Endothelial cell of umbilical vein (primary cell): ENCODE measurements at regions not wholly inside any gene's neighbourhood (a gene's known extent, or its start where the extent isn't known, plus 50 kb on each side); places are given as distances from the start of the nearest gene placed in this dataset.

ENCODE experiments used
- BruUV-seq: library from RNA; stranded (reverse); fragments of 400-500 nt; replicated peaks from 2 replicates; lab custom pipeline; 2021; lab: Mats Ljungman, UMichigan
- CTCF ChIA-PET: fragments of 300-600, 350-600 bp; sonication (Branson Sonifier 250); formaldehyde crosslinking; loops from one replicate; lab custom pipeline; 2021; ENCODE audit warnings: antibody characterized with exemption, inconsistent platforms; lab: Charles Lee
- POLR2A ChIA-PET: fragments of 300-600, 350-600 bp; sonication (Branson Sonifier 250); formaldehyde crosslinking; loops from one replicate; lab custom pipeline; 2021; ENCODE audit warnings: antibody characterized with exemption, inconsistent platforms; lab: Charles Lee
- DNase-seq: peaks from one replicate; pipeline ENCODE4 v3.0.0-alpha.2; 2011; ENCODE audit warnings: low read depth, low spot score
- FAIRE-seq: peaks from 2 replicates; lab custom pipeline; 2011; peaks lifted over from hg19 to GRCh38; lab: Jason Lieb, UNC
- H2AFZ ChIP-seq: 2 replicates; pipeline ENCODE4 v1.6.0; 2012; ENCODE audit warnings: low read depth, low read length, control low read depth, inconsistent platforms
- H3K27ac ChIP-seq: 2 replicates; pipeline ENCODE4 v1.5.1; 2011; ENCODE audit warnings: low read depth, mild to moderate bottlenecking, control low read depth, low read length, moderate library complexity; ENCODE audit not compliant: insufficient read depth
- H3K27me3 ChIP-seq, 2 experiments: 2 replicates each; pipeline versions ENCODE4 v1.6.0 to v1.6.1; 2011; ENCODE audit warnings: low read length in 2 of 2, mixed read lengths in 1 of 2; ENCODE audit not compliant: control insufficient read depth in 2 of 2, insufficient read depth in 2 of 2
- H3K36me3 ChIP-seq, 2 experiments: 2 replicates in 1 of 2; 3 replicates in 1 of 2; pipeline ENCODE4 v1.5.1; 2011; ENCODE audit warnings: low read length in 2 of 2, mild to moderate bottlenecking in 1 of 2, moderate library complexity in 1 of 2; ENCODE audit not compliant: control insufficient read depth in 2 of 2, insufficient read depth in 2 of 2; ENCODE audit errors: extremely low read depth in 1 of 2
- H3K4me1 ChIP-seq: 3 replicates; pipeline ENCODE4 v1.5.1; 2011; ENCODE audit warnings: mild to moderate bottlenecking, low read length; ENCODE audit not compliant: control insufficient read depth, insufficient read depth; ENCODE audit errors: extremely low read depth
- H3K4me2 ChIP-seq: 2 replicates; pipeline ENCODE4 v1.6.1; 2011; ENCODE audit warnings: low read length, control low read depth, mixed read lengths; ENCODE audit not compliant: insufficient read depth
- H3K4me3 ChIP-seq, 3 experiments: fragments of 200-600 bp in 1 of 3; sonication (generic), shearing (Covaris generic) in 1 of 3; replicated peaks in 1 of 3; 2 replicates each; pipeline ENCODE4 v1.5.1; 2011 to 2016; ENCODE audit warnings: control low read depth in 3 of 3, low read length in 3 of 3, mild to moderate bottlenecking in 2 of 3, inconsistent platforms in 1 of 3, low read depth in 1 of 3, moderate library complexity in 1 of 3; ENCODE audit not compliant: insufficient read depth in 1 of 3
- H3K79me2 ChIP-seq: 2 replicates; pipeline ENCODE4 v1.6.0; 2012; ENCODE audit warnings: low read length, inconsistent platforms; ENCODE audit not compliant: control insufficient read depth, insufficient read depth
- H3K9ac ChIP-seq: replicated peaks from 2 replicates; pipeline ENCODE3; 2011; ENCODE audit warnings: low read length, control low read depth; ENCODE audit not compliant: insufficient read depth; ENCODE audit errors: extremely low read depth
- H3K9me1 ChIP-seq: replicated peaks from 3 replicates; pipeline ENCODE4 v1.6.0; 2011; ENCODE audit warnings: mild to moderate bottlenecking, low read length; ENCODE audit not compliant: control insufficient read depth, insufficient read depth; ENCODE audit errors: extremely low read depth
- H3K9me3 ChIP-seq: replicated peaks from 2 replicates; pipeline ENCODE4 v1.5.1; 2012; ENCODE audit warnings: low read length, inconsistent platforms; ENCODE audit not compliant: control insufficient read depth, insufficient read depth
- H4K20me1 ChIP-seq: replicated peaks from 2 replicates; pipeline ENCODE3; 2011; ENCODE audit warnings: mild to moderate bottlenecking, low read length; ENCODE audit not compliant: control insufficient read depth, insufficient read depth; ENCODE audit errors: extremely low read depth
- CTCF ChIP-seq, 2 donors: IDR thresholded peaks; 1 replicate in 1 of 2; 2 replicates in 1 of 2; pipeline ENCODE4 v1.5.1; 2011; ENCODE audit warnings: low read length in 2 of 2, mild to moderate bottlenecking in 2 of 2, moderate library complexity in 2 of 2, control low read depth in 1 of 2, inconsistent platforms in 1 of 2, low read depth in 1 of 2; ENCODE audit not compliant: insufficient read depth in 1 of 2; ENCODE audit errors: extremely low read depth in 1 of 2
- EZH2 ChIP-seq: IDR thresholded peaks from 2 replicates; pipeline ENCODE4 v1.6.1; 2012; ENCODE audit warnings: borderline replicate concordance, low read depth, mild to moderate bottlenecking, moderate library complexity, low read length, inconsistent platforms; ENCODE audit not compliant: severe bottlenecking
- FOS ChIP-seq: IDR thresholded peaks from 2 replicates; pipeline ENCODE4 v1.6.1; 2011; ENCODE audit warnings: mild to moderate bottlenecking, low read length, moderate library complexity, borderline replicate concordance; ENCODE audit not compliant: insufficient read depth
- GATA2 ChIP-seq: IDR thresholded peaks from 2 replicates; pipeline ENCODE4 v1.7.0; 2011; ENCODE audit warnings: low read depth, mild to moderate bottlenecking, moderate library complexity, mixed read lengths, low read length; ENCODE audit not compliant: insufficient read length, insufficient read depth
- JUN ChIP-seq: IDR thresholded peaks from 2 replicates; pipeline ENCODE4 v1.6.1; 2011; ENCODE audit warnings: borderline replicate concordance, low read depth; ENCODE audit not compliant: insufficient read length, insufficient read depth
- MAX ChIP-seq: IDR thresholded peaks from 2 replicates; pipeline ENCODE4 v1.6.1; 2011; ENCODE audit not compliant: insufficient read depth, insufficient read length
- MYC ChIP-seq: IDR thresholded peaks from one replicate; pipeline ENCODE4 v1.6.1; 2011; ENCODE audit warnings: mild to moderate bottlenecking, low read depth, low read length
- POLR2A ChIP-seq: IDR thresholded peaks from 2 replicates; pipeline ENCODE4 v1.6.1; 2012; ENCODE audit warnings: low read depth, mild to moderate bottlenecking, control low read depth, low read length
- POLR2AphosphoS5 ChIP-seq: IDR thresholded peaks from 2 replicates; pipeline ENCODE4 v1.6.1; 2012; ENCODE audit warnings: low read depth, mild to moderate bottlenecking, control low read depth, low read length, moderate library complexity; ENCODE audit not compliant: insufficient read depth
- dilution Hi-C: fragments of 300-500 bp; cut with MboI; formaldehyde crosslinking; loops from one replicate; pipeline ENCODE4 v1.15.0; 2019; ENCODE audit warnings: low sequenced_read_pairs; ENCODE audit not compliant: extremely low pct_ligation_motif_present
- intact Hi-C: fragments of 100-400 bp; cut with micrococcal nuclease; formaldehyde crosslinking; loops from one replicate; pipeline ENCODE4 v1.10.0; 2022

DNA sequence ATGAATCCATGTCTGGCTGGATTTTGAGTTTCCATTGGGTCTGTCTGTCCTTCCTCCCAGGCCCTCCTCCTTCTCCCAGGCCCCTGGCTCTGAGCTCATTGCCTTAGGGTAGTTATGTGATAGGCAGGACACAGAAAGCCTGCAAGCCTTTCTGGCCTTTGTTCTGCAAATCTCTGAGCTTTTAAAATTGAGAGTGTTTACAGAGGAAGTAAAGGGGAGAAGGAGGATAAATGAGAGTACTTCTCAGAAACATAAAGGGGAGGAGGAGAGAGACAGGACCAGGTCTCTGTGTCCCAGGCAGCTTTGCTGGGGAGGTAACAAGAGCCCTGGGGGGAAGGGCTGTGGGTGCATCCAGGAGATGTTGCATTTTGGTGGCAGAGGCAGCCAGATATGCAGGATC is 126.7 kb downstream of the FOXD2 start:
- ChIA-PET POLR2A (no interaction called here), CTCF (no interaction called here)
- dilution Hi-C loops: no loop called here
- no TSS peak for BruUV-seq
- Histone ChIP-seq H3K27me3 (peaks cover 0 to 2% of the 10 kb centered on the region in 2 experiments), H3K4me3 (no peak overlapping the region), H3K79me2 (no peaks in the 10 kb centered on the region), H3K36me3 (no peaks in the 10 kb centered on the region), H3K27ac (no peak overlapping the region), H3K4me2 (no peak overlapping the region), H2AFZ (no peak overlapping the region), H4K20me1 (no peaks in the 10 kb centered on the region), H3K9ac (no peak overlapping the region), H3K4me1 (peaks cover 12% of the 10 kb centered on the region), H3K9me1 (no peaks in the 10 kb centered on the region), H3K9me3 (no peaks in the 10 kb centered on the region)
- DNase-seq (no peak), FAIRE-seq (no peak)
- intact Hi-C loops: no loop called here
- TF ChIP-seq MAX (no peak), FOS (no peak), EZH2 (no peak), POLR2A (no peak), MYC (no peak), CTCF (IDR thresholded peaks at IDR 0.05; ENCODE audit: extremely low read depth in 1 of 2, insufficient read depth in 1 of 2, low read depth in 1 of 2, low read length in 2 of 2) (no peak), GATA2 (no peak), JUN (no peak), POLR2AphosphoS5 (no peak)
